RWPE1 (cell line): ENCODE measurements at regions not wholly inside any gene's neighbourhood (a gene's known extent, or its start where the extent isn't known, plus 50 kb on each side); places are given as distances from the start of the nearest gene placed in this dataset.

Experiments
- CTCF ChIA-PET: fragments of 350-600 bp; sonication (Branson Sonifier 250); formaldehyde crosslinking; extraction: SDS; loops from one replicate; lab custom pipeline; 2021; lab: Yijun Ruan, JAX
- POLR2A ChIA-PET: fragments of 400-600 bp; formaldehyde crosslinking; extraction: SDS; loops from one replicate; lab custom pipeline; 2020; ENCODE audit warnings: antibody characterized with exemption; ENCODE audit not compliant: low non-redundant PET; lab: Yijun Ruan, JAX
- DNase-seq: peaks from one replicate; pipeline ENCODE4 v3.0.0; 2012; ENCODE audit warnings: low spot score
- H3K27ac ChIP-seq: fragments of 450-650 bp; 2 replicates; pipeline ENCODE4 v1.5.1; 2017
- TF ChIP-seq, protein P1 (sequence below): fragments of 450-650 bp; conservative IDR thresholded peaks from 2 replicates; pipeline ENCODE4 v1.5.1; 2017; ENCODE audit warnings: low read depth, mild to moderate bottlenecking

- TF ChIP-seq, protein P1, sequence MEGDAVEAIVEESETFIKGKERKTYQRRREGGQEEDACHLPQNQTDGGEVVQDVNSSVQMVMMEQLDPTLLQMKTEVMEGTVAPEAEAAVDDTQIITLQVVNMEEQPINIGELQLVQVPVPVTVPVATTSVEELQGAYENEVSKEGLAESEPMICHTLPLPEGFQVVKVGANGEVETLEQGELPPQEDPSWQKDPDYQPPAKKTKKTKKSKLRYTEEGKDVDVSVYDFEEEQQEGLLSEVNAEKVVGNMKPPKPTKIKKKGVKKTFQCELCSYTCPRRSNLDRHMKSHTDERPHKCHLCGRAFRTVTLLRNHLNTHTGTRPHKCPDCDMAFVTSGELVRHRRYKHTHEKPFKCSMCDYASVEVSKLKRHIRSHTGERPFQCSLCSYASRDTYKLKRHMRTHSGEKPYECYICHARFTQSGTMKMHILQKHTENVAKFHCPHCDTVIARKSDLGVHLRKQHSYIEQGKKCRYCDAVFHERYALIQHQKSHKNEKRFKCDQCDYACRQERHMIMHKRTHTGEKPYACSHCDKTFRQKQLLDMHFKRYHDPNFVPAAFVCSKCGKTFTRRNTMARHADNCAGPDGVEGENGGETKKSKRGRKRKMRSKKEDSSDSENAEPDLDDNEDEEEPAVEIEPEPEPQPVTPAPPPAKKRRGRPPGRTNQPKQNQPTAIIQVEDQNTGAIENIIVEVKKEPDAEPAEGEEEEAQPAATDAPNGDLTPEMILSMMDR: no peak
- POLR2A ChIA-PET: no interaction called here
- DNase-seq: no peak
- H3K27ac ChIP-seq: no peak overlapping the region
- CTCF ChIA-PET: no interaction called here
Observed at GRCh38 chr2:16251511-16252225, 311.3 kb downstream of the MYCN start.

- H3K27ac ChIP-seq: no peak overlapping the region
- CTCF ChIA-PET: no interaction called here
- DNase-seq: no peak
- TF ChIP-seq, protein P1: no peak
- POLR2A ChIA-PET: no interaction called here
Observed at GRCh38 chr2:16250886-16251285, 310.5 kb downstream of the MYCN start.

DNA sequence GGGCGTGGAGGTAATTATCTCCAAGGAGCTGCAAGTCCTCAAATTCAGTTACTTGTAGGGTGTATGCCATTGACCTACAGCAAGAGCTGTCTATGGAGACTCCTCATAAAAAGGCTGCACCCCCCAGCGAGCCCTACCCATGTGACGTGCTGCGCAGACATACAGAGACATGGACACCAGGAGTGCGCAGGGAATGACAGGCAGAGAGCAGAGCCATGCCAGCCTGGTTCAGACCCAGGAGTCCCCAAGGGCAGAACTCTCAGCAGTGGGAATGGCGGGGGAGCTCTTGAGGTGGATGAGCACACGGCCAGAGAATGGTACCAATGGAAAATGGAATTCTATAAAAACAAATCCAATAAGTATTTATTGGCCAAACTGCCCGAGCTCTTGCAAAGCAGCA lies 310.1 kb downstream of the MYCN start:
- ChIA-PET POLR2A (no interaction called here), CTCF (interaction anchor here (0.6 kb wide), 1 partner anchor 21 kb away, joined by 3 read pairs; no protein-coding TSS in a partner anchor)
- no peak overlapping the region for H3K27ac ChIP-seq
- DNase-seq: no peak
- TF ChIP-seq, protein P1: no peak

DNA sequence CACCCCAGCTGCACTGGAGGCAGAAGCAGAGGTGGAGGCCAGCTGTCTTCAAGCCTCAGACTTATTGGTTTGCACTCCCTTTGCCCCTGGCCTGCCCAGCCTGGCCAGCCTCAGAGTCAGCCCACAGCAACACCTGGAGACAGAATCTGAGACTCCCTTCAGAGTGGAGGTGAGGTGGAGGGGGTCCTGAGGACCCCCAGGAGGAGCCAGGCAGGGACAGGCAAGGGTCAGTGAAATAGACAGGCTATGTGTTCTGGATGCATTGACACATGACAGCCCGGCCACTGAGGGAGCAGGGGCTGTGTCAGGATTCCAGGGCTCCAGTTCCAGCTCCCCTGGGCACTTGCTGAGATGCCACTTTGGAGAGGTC lies 309.7 kb downstream of the MYCN start:
- H3K27ac ChIP-seq: no peak overlapping the region
- ChIA-PET POLR2A (no interaction called here), CTCF (interaction anchor here (0.6 kb wide), 1 partner anchor 20 kb away, joined by 3 read pairs; no protein-coding TSS in a partner anchor)
- DNase-seq: no peak
- TF ChIP-seq, protein P1: no peak

DNA sequence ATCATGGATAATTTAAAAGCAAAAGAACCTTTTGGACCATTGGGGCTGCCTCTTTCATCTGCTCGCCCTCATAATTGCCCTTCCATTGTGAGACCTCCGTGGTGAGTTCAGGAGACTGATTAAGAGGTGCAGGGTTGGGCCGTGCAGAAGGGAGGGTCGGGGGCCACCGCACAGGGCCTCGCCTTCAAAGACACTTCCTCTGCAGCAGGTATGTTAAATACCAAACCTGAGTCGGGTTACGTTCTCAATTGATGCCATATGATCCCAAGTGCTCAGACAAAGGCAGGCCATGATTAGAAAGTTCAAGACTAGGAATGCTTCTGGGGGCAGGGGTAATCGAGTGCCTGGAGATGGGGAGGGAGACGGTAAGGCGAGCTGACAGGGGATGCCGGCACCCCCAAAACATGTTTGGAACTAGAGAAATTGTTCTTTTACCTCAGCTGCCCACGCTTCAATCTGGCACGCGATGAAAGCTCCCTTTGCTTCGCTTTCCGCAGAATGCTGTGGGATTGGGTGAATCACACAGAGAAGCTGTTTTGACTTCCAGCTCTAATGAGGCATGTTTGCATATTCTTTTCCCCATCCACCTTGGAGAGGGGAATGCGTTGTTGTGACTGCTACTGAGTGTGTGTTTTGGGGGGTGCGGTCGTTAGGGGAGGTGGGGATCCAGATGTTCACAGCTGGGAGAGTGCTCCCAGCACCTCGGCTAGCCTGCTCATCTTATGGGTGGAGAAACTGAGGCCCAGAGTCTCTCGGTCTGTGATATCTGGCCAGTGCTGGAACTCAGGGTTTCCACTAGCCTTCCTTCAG lies 309.1 kb downstream of the MYCN start:
- POLR2A ChIA-PET: no interaction called here
- CTCF ChIA-PET: no interaction called here
- no peak overlapping the region for H3K27ac ChIP-seq

DNA sequence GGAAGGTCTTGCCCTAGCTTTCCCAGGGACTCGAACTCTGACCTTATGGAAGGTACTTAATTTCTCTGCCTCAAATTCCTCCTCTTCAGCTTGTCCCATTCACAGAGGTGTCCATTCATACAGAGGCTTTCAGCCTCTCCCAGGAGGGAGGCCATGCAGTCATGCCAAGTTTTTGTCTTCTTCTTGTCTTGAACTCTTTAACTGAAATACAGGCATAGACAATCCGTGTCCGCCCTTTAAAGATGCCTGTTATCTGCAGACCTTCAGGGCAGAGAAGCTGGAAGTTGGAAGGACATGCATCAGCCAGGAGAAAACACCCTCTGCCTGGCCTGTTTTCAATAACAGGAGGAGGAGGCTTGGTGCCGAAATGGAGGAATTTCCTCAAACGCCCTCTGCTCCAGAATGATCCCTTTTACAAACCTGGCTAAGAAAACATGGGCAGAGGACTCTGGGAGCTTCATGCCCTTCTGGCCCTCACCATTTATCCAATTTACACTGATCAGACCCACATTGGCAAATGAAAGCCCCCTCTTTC lies 308.3 kb downstream of the MYCN start:
- TF ChIP-seq, protein P1: no peak
- POLR2A ChIA-PET: no interaction called here
- no peak overlapping the region for H3K27ac ChIP-seq

More for the DNA sequence above, 309.1 kb downstream of the MYCN start:
- TF ChIP-seq, protein P1: no peak
- no peak for DNase-seq

More for the DNA sequence above, 308.3 kb downstream of the MYCN start:
- CTCF ChIA-PET: no interaction called here
- DNase-seq: no peak
